CD4-positive, alpha-beta T cell treated with Interleukin-1 beta for 1 hour (primary cell): ENCODE measurements at regions not wholly inside any gene's neighbourhood (a gene's known extent, or its start where the extent isn't known, plus 50 kb on each side); places are given as distances from the start of the nearest gene placed in this dataset.
"Not testable (repeated sequence)": the region's sequence is repeated elsewhere in the genome, so short reads cannot be mapped to it uniquely, and the experiment has no call there.

Source experiments
- DNase-seq, 2 donors: peaks; one replicate each; pipeline ENCODE4 v3.0.0-alpha.2; 2020 to 2022

DNA sequence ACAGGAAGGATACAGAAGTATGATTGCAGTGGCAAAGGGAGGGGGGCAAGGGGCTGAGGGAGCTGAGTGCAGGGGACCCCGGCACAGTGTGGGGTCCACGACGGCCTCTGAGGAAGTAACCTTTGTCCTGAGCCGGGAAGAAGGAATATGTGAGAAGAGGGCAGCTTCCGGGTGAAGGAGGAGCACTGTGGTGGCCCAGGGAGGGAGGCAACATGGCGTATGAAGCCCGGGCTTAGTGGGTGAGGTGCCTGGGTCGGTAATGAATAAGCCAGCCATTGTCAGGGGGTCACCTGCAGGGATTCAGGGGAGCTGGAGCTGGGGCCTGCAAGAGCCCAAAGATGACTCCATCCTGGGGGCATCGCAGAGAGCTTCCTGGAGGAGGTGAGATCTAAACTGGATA, 200.4 kb downstream of the FOXD2 start:
- DNase-seq = no peak

DNA sequence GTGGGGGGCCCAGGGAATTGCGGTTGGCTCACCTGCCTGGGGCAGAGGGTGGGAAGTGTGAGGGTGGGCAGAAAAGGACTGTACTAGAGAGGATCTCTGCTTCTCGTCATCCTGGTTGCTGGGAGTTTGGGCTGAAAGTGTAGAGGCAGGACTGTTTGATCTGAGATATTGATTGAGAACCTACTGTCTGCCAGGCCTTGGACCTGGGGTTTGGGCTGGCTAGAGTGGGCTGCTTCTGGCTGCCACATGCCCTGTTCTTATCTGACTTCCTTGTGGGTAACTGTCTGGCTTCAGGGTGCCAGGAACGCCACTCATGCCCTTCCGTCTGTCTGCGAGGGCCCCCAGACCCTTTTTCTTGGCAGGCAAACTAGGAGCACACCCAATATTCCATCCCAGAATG, 200.9 kb downstream of the FOXD2 start:
- DNase-seq = no peak

DNA sequence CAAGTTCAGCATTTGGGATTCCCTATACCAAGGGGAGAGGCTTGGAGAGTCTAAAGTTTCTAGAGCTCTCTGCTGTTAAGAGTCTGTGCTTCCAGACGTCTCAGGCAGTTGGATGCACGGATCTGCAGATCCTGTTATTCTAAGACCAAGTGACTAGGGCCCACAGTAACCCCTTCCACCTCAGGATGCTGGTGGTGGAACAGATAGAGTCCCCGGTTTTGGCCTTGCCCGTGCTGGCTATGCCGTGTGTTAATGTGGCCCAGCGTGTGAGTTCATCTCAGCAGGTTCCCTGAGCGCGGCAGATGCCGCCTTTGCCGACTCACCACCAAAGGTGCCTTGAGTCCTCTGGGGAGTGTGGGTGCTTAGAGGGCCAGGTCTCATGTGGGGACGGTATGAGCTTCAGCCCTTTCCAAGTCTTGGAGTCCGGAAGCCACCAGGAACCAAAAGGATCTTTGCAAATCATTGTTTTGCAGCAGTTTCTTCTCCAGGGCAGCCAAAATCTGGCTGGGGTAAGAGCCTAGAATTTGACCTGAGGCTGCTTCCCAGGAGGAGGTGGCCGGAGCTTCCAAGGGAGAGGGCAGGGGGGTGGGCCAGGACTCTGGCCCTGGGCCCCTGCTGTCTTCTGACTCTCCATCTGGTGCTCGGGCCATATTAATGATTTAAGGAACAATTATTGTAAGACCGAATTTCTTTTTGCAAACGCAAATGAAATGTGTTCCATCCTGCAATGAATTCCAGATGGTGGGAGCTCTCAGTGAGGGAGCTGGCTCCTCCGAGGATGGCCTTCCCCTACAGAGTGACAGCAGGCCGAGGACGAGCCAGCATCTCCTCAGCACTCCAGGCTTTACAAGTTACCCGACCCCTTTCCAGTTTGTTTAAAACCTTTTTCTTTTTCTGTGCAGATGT, 205.7 kb downstream of the FOXD2 start:
- no peak for DNase-seq

DNA sequence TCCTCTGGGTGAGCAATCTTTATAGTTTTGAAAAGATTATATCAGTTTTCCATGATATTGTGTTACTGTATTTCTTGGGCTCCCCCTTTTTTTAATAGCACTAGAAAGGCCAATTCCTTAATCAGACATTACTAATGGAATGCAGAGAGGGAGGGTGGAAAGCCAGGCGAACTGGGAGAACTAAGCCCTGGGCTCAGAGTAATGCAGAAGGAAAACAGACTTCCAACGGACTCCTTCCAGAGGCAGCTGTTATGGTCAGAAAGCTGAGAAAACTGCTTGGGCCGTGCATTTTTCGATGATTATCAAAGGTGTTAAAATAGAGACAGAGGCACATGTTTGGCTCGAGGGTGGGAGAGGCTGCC, 206.3 kb downstream of the FOXD2 start:
- no peak for DNase-seq

DNA sequence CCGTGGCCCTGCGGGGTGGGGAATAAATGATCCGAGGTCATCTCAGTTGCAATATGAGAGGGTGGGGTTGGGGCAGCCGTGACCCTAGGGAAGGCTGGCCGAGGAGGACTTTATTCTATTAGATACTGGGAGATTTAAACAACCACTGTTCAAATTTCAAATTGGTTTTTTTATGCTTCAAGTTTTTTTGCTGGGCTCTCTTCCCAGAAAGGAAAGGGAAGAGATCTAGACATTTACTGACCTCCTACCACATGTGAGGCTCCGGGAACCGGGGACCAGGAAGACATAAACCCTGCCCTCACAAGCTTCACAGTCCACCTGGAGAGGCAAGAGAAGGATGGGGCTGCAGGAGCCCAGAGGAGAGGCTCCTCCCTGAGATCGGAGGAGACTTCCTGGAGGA, 207.3 kb downstream of the FOXD2 start:
- DNase-seq = no peak

DNA sequence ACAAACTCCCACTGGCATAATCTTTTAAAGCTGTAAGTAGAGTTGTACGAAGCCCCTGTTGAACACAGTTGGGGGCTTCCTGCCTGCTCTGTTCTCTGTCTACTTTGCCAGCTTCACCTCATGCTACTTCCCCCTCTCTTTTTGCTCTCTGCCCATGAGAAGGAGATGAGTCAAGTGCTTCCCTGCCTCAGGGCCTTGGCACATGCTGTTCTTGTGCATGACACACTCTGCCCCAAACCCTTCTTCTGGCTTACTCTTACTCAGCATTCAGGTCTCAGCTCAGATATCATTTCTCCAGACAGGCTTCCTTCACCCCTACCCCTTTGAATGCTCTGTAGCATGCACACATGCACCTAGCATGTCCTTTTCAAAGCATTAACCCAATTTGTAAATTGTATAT, 208.8 kb downstream of the FOXD2 start:
- DNase-seq = no peak

DNA sequence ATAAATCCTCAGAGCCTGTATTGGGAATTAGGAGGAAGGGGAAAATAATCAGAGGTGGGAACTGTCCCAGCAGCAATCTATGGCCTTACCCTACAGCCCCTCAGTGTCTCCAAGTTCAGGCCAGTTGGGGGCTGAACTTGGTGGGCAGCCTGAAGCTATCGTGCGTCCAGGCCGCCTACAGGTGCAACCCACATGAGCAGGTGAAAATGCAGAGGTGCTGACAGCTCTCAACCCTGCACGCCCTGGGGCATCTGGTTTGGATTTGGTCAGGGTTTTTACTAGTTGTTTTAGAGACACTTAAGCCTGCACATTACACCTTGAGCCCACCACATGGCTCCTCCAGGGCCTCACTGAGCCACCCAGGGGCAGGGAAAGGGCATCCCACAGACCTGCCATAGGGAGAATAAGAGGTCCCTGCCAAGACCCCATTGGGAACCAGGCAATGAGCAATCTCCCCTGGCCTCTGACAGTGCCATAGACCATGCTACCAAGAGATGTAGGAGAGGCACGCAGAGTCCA, 209.5 kb downstream of the FOXD2 start:
- no peak for DNase-seq

DNA sequence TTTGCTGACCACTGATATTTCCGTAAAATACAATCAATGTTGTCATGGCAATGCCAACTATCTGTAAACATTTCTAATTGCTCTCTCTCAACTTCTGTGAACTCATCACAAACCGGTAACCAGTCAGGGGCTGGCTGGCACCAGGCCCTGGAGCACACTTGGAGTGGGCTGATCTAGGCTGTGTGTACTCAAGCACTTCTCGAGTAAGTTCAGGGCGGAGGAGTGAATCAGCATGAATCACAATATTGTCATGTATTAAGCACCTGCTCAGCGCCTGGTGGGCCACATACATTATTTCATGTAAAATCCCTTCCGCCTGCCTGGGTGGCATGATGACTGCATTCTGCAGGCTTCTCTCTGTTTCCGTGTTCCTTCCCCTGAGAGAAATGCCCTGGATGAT, 212.4 kb downstream of the FOXD2 start:
- no peak for DNase-seq

DNA sequence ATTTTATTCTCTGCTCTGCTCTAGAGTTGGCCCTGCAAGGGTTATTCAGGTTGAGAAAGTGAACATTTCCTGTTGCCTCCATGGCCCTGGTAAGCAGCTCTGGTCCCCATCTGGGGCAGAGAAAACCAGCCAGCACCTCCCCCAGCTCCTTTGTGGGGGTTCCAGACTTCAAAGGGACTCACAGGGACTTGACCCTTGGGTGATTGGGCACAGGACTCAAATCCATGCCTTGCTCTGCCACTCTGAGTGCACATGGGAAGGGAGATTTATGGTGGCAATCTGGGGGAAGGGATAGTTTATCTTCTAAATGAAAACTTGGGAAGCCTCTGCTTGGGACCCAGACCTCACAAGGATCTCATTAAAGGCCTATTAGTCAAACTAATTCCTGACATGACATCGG, 212.8 kb downstream of the FOXD2 start:
- no peak for DNase-seq

DNA sequence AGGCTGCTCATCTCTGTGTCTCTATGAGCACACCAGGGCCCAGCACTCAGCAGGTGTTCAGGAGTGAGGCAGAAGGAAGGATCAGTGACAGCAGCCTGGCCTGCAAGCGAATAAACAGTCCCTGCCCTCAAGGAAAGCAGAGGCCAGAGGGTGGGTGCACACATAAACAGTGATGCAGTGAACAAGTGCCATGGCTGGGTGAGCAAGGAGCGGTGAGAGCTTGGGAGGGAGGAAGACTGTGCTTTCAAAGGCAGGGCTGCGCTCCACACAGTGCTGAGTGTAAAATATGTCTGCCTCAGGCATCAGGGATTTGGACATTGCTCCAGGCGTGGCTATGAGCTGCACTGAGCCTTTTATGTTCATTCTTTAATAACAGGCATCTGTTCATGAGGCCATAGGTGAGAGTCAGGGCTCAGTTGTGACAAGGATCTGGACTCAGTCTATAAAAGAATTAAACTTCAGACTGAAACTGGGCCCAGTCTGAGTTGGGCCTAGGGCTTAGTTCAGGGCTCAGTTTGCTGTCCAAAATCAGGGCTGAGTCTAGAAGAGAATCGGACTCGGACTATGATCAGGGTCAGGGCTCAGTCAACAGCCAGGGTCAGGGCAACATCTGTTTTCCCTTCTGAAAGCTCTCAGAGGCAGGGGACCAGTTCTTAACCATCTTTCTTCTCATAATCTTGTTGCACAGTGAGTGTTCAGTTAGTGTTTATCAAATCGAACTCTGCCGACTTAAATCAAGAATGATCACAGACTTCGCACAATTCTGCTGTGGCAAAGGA, 213.7 kb downstream of the FOXD2 start:
- DNase-seq = no peak

DNA sequence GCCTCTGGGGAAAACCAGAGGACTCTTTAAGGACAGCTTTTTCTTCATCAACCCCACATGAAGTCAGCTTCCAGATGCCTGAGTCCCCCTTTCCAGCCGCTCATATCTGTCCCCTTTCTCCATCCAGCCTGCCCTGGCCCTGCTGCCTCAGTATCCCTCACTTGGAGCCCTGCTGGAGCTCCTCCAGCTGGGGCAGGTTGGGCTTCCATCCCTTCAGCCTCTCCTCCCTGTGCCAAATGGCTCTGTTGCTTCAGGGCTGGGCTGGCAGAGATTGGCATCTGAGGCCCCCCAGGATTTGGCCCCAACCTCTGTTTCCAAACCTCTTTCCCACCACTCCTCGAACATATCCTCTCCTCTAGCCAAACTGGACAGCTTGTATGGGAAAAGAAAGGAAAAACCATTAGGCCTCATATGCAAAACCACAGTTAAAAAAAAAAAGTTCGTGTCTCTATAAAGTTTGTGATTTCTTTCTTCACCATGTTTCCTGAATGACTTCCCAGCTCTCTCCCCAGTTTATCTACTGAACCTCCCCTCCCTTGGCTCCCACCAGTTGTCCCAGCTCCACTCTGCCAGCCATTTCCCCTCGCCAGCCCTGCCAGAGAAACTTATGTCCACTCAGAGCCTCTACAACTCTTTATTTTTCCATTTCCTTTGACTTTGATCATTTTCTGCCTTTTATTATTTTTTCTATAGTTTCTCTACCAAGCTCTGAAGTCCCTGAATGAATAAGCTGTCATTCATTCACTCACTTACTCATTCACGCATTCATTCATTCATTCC, 217.9 kb downstream of the FOXD2 start:
- no peak for DNase-seq

DNA sequence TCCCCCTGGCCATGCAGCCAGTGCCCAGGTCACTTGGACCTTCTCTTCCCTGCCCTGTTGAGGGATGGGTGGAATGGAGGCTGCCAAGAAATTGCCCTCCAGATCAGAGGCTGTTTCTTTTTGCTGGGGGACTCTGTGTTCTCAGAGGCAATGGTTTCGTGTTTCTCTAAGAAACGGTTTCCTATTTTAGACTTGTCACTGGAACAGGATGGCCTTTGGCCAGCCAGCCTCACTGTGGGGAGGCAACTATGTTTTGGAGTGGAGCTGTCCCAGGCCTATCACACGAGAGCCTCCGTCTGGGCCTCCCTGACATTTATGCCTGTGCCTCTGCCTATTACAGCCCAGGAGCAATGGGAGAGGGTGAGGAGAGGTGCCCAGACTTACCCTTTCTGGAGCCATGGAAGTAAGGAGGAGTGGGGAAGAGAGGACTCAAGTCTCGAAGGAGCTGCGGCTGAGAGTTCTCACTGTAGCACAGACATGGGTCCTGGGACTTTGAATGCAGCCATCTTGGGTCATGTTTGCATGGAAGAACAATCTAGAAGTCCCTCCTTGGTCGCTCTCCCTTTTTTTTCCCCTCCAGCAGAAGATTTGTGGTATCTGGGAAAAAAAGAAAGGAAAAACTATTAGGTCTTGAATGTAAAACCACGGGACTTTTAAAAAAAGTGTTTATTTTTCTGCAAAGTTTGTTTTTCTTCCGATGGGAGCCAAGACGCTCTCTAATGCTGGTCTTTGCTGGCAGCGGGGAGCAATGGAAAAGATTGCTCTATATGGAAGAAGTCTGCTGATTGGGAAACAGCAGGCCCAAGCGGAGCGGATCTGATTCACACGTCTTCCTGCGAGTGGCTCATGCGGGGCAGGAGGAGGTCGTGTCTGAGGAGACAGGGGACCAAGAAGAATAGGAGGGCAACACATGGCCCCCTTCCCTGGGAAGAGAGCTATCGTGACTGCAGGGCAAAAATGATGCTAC, 219.2 kb downstream of the FOXD2 start:
- no peak for DNase-seq

DNA sequence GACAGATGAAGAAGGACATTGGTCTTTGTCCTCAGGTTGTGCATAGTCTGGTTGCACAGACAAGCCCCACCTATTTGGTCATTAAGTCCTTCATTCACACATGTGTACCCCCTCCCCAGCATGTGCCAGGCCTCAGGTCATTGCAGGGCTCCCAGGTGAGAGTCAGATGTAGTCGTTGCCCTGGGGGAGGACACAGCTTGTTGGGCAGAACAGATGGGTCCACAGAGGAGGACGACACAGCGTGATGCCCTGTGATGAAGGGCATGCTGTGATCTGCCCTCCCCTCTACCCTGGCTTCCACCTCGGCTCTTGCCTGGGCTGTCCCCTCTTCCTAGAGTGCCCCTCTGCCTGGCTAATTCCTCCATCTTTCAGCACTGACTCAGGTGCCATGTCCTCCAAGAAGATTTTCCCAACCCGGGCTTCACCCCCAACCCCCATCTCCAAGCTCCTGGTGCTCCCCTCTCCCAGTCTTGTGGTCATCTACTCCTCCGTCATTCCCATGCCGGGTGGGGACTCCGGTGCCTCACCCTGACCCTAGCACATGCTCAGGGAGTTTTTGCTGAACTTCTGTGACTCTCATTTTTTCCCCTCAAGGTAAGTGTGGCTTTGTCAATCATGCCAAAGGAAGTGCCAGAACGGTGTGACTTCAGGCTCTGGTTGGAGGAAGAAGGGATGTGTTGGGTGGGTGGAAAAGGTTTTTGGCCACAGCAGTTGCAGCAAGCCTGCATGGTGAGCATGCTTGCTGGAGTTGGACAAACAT, 220.5 kb downstream of the FOXD2 start:
- DNase-seq = no peak

DNA sequence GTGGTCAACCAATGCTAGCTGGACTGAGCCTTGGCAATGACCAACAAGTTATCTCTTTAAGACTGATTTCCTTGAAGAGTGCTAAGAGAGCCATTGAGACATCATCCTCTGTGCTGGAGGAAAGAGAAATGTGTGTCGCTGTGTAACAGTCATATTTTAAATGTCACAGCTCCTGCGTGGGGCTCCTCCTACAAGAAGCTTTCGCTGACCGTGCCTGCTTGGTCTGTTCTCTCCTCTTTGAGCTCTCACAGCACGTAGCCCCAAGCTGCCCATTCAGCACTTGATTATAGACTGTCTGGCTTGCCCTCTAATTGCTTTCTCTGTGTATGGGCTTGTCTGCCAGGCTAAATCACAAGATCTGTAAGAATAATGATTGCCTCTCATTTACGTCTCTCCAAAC, 221.3 kb downstream of the FOXD2 start:
- DNase-seq = no peak

DNA sequence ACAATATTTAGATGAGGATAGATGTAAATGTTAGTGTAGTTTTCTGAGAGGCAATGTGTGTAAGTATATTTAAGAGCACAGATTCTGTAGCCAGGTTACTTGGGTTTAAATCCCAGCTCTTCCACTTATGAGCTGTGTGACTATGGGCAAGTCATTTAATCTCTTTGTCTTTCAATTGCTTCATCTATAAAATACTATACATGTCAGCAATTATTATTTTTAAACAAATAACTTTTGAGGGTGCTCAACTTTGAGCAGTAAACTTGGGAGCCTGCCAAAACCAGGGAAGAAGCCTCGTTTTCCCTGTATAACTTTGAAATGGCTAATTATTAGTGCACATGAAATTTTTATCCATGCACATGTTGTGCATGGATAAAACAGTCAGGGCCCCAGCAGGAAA, 222.8 kb downstream of the FOXD2 start:
- DNase-seq = no peak

DNA sequence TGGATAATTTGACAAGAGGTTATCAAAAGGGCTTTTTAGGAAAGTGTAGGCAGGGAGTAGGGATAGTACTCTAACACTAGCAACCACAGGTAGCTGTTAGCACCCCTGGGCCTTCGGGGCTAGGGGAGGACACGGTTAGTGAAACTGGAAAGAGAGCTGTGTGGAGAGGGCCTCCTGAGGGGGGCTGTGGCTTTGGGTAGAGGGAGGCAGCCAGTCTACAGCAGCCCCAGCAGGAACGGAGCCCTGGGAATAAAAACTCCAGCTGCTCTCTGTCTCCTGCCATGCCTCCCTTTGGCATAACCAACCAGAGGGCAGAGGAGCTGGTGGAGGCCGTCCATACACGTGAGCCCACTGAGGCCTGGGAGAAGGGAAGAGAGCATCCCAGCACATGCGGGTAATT, 223.2 kb downstream of the FOXD2 start:
- DNase-seq = no peak

DNA sequence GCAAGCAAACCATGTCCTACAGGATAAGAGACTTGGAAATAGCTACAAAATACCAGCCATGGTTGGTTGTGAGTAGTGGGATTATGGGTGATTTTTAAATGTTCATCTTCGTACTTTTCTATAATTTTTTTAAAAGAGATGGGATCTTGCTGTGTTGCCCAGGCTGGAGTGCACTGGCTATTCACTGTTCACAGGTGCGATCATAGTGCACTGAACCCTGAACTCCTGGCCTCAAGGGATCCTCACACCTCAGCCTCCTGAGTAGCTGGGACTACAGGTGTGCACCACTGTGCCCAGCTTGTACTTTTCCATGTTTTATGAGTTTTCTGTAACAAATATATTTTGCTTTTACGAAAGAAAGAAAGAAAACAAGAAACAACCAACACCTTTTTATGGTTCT, 224.2 kb downstream of the FOXD2 start:
- DNase-seq = no peak

DNA sequence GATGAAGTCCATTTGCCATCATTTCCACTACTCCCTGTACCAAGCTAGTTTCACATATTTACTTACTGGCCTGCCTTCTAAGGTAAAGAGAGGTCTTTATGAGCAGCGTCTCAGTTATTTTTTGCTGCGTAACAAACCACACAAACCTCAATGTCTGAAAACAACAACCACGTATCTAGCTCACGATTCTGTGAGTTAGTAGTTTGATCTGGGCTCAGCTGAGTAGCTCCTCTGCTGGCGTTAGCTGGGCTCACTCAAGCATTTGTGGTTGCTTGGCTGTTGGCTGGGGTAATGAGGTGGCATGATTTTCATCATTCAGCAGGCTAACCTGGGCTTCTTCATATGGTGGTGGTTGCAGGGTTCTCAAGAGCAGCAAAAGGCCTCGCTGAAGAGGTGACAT, 225.4 kb downstream of the FOXD2 start:
- no peak for DNase-seq

DNA sequence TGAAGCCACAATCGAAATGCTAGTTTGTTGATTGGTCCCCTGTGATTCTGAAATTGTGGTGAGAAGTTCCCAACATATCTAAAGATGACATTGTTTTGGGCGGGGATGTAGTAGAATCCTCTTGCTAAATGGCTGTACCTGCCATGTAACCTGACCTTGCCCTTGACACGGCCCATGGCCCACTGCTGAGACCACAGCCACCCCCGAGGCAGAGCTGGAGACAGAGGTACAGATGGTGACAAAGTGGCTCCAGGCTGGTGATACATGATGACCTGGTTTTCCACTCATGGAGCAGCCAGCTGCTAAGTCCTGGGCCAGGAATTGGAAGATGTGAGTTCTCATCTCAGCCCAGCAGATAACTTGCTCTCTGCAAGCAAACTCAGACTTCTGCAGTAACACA, 226.5 kb downstream of the FOXD2 start:
- DNase-seq = no peak

DNA sequence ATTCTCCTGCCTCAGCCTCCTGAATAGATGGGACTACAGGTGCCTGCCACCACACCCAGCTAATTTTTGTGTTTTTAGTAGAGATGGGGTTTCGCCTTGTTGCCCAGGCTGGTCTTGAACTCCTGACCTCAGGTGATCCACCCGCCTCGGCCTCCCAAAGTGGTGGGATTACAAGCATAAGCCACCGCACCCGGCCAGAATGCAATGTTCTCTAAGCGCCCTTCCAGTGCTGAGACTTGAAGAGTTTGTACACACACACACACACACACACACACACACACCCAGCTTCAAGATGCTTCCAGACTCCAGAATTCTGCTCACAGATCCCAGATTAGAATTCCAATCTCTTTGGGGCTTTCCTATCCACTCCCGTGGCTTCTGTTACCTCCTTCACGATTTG, 227.1 kb downstream of the FOXD2 start:
- DNase-seq = not testable (repeated sequence)

DNA sequence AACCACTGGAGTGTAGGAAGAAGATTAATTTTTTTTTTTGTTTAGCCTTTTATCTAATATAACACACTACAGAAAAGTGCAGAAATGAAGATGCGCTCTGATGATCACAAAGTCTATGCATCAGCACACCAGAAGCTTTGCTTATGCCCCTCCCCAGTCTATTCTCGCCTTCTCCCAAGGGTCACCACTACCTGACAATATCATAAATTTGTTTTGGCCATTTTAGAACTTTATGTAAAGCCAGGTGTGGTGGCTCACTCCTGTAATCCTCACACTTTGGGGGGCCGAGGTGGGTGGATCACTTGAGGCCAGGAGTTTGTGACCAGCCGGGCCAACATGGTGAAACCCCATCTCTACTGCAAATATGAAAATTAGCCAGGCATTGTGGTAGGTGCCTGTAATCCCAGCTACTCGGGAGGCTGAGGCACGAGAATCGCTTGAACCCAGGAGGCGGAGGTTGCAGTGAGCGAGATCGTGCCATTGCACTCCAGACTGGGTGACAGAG, 231.3 kb downstream of the FOXD2 start:
- no peak for DNase-seq
